HG03558 (cell line): ENCODE measurements at regions not wholly inside any gene's neighbourhood (a gene's known extent, or its start where the extent isn't known, plus 50 kb on each side); places are given as distances from the start of the nearest gene placed in this dataset.
"Not testable (repeated sequence)": the region's sequence is repeated elsewhere in the genome, so short reads cannot be mapped to it uniquely, and the experiment has no call there.

Experiments used
- ATAC-seq: cut with Tn5 transposase; IDR thresholded peaks from one replicate; pipeline ENCODE4 v1.9.1; 2021; ENCODE audit warnings: moderate number of reproducible peaks; ENCODE audit not compliant: unreplicated experiment; ENCODE audit errors: extremely low read depth

- no peak for ATAC-seq
Measured at GRCh38 chr5:60490597-60491166, 209.3 kb downstream of the DEPDC1B start.

DNA sequence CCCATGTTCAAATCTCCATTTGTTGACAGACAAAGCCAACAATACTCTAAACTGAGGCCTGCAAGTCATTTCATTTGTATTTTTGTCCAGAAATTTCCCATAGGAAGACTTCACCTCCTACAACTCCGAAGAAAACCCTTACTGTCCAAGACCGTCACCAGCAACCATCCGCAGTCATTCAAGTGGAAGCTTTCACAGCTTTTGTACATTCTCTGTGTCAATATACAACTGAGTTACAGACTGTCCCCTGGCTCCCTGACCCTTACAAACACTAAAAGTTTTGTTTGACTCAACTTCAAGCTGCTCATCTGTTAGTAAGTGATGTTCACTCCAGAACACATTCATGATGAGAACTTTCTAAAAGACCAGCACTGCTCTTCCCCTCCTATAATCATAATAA lies 210.1 kb downstream of the DEPDC1B start:
- ATAC-seq, result no peak

DNA sequence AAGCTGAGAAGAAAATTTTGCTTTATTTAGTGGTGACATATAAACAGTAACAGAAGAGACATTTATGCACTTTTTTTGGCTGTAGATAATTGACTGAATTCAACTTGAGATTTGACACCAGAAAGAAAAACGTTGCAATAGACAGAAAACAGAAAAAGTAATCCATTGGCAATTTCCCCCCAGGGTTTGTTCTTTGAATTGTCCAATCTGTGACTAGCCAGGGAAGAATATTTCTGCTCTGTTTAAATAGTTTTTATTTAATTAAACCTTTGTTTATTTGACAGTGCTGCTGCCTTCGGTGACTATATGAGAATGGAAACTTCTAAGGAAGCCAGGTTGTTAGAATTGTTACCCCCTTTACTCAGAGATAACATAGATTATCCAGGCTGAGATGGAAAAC lies 210.6 kb downstream of the DEPDC1B start:
- no peak for ATAC-seq

GRCh38 chr5:60488466-60489130 lies 211.4 kb downstream of the DEPDC1B start:
- no peak for ATAC-seq

GRCh38 chr5:60487885-60488442 lies 212.0 kb downstream of the DEPDC1B start:
- no peak for ATAC-seq

DNA sequence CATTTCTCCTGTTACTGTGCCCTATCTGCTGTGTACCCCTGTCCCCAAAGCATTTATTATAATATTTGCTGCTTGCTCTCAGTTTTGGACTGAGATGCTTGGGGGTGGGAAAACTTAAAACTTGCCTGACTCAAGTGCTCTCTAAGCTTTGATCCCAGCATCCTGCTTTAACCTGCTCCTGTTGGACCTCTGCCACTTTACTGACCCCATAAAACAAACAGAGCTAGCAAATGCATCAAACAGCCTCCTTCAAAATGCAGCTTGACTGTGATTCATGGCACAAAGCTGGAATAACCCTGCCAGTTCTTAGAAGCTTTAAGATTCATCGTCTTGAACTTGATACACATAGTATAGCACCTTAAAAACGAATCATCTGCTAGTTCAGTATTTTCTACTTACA lies 212.5 kb downstream of the DEPDC1B start:
- no peak for ATAC-seq

DNA sequence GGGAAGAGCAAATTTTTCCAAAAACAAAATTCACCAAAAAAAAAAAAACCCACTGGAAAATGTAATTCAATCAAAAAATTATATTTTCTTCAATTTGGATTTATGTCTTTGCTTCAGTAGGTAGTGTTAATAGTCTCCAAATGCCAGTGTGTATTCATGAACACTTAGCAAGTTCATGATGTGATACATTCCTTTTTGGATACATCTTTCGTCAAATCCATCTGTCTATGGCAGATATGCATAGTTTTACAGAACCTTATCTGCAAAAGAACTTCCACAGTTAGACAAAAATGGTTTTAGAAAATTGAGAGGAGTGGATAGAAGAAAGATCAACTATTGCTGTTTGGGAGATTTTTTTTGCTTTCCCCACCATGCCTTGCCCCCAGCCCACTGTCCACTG lies 214.6 kb downstream of the DEPDC1B start:
- no peak for ATAC-seq

GRCh38 chr5:60483050-60483449 lies 216.9 kb downstream of the DEPDC1B start:
- no peak for ATAC-seq

GRCh38 chr5:60482301-60482700 lies 217.7 kb downstream of the DEPDC1B start:
- no peak for ATAC-seq

DNA sequence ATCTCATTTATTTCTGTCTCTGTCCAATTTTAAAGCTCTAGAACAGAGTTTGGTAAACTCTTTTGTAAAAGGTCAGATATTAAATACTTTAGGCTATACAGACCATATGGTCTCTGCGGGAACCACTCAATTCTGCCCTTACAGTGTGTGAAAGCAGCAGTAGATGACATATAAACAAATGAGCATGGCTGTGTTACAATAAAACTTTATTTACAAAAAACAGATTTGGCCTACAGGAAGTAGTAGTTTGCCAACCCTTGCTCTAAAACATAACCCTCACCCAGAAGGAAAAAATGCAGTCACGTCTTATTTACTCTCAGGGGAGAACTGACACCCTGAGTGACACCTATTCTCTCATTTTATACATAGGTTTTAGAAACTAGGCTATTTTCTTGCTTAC lies 220.4 kb downstream of the DEPDC1B start:
- ATAC-seq, result no peak

DNA sequence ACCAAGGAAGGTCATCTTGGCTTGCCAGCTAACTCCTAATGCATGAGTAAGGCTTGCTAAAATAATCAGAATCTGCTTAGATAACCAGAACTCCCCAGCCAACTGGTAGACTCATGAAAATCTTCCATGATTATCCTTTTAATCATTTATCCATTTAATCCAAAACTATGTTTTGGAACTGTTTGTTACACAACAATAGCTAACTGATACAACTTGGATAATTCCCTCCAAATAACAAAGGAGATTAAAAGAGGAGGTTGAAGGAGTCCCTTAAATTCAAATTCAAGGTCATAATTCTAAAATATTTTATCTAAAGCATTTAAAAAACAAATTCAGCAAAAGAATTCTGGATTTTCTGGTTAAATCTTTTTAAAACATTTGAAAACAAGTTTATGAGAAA lies 222.1 kb downstream of the DEPDC1B start:
- ATAC-seq, result no peak

DNA sequence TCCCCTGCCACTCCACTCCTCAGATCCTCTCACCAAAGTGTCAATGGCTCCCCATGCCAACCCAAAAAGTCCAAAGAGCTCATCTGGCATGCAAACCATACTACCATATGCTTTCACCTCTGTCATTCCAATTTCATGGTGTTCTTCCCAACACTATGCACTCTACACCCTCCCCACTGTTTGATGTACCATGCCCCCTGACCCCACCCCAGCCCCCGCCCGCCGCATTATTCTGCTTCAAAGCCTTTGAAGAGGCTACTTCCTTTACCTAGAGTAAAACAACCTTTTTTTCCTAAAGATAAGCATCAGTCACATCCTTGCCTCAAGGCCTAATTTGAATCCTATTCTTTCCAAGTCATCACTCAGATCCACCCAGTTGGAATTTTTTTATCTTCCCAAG lies 226.3 kb downstream of the DEPDC1B start:
- no peak for ATAC-seq

GRCh38 chr5:60473027-60473426 lies 226.9 kb downstream of the DEPDC1B start:
- not testable (repeated sequence) for ATAC-seq

DNA sequence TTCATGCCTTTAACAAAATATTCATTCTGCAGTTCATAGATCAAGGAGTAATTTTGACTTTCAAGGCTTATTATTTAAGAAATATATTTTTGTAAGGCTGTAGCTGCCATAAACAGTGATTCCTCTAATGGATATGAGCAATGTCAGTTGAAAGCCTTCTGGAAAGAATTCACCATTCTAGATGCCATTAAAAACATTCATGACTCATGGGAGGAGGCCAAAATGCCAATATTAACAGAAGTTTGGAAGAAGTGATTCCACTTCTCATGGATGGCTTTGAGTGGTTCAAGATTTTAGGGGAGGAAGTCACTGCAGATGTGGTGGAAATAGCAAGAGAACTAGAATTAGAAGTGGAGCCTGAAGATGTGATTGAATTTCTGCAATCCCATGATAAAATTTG lies 229.1 kb downstream of the DEPDC1B start:
- ATAC-seq, result no peak

- ATAC-seq, result no peak
Measured at GRCh38 chr5:60469286-60469685, 230.7 kb downstream of the DEPDC1B start.

DNA sequence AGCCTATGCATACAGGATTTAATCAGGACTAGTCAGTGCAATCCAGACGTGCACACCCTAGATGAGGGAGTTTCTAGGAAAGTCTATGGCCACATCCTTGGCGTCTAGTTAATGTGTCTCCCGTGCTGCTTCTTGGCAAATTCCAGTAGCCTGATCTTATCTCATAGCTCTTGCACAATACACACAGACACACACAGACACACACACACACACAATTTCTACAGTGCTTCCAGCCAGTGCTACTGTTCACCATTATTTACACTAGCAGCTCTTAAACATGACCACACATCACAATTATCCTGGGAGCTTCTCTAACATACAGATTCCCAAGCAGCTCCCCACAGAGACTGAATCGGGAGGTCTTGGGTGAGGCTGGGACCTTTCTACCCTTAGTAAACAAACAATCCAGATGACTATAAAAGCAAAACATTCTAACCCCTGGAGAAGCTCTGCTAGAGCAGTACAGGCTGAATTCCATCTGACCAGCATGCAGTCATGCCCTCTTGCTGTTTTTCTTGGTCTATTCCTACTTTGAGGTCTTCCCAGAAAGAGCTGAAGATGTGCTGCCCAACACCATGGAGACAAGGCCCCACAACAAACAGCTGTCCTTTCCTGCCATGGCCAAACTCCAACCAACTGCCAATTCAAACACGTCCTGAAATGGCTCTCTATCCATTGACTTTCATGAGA lies 236.6 kb downstream of the DEPDC1B start:
- ATAC-seq, result no peak

- no peak for ATAC-seq
Measured at GRCh38 chr5:60458666-60459065, 241.3 kb downstream of the DEPDC1B start.

GRCh38 chr5:60457233-60457632 lies 242.7 kb downstream of the DEPDC1B start:
- no peak for ATAC-seq

GRCh38 chr5:60455589-60455988 lies 244.4 kb downstream of the DEPDC1B start:
- ATAC-seq, result no peak

GRCh38 chr5:60454277-60454676 lies 245.7 kb downstream of the DEPDC1B start:
- not testable (repeated sequence) for ATAC-seq

- ATAC-seq, result no peak
Measured at GRCh38 chr5:60453186-60453976, 246.6 kb downstream of the DEPDC1B start.
